BLaER1 (cell line): ENCODE measurements at regions not wholly inside any gene's neighbourhood (a gene's known extent, or its start where the extent isn't known, plus 50 kb on each side); places are given as distances from the start of the nearest gene placed in this dataset.
"Not testable (repeated sequence)": the region's sequence is repeated elsewhere in the genome, so short reads cannot be mapped to it uniquely, and the experiment has no call there.

Source experiments
- H3K27ac ChIP-seq: shearing (Covaris generic); formaldehyde crosslinking; 2 replicates; pipeline ENCODE4 v1.8.1; 2022
- H3K27me3 ChIP-seq: shearing (Covaris generic); formaldehyde crosslinking; 2 replicates; pipeline ENCODE4 v1.8.1; 2022
- H3K36me3 ChIP-seq: shearing (Covaris generic); formaldehyde crosslinking; 2 replicates; pipeline ENCODE4 v1.8.1; 2022
- H3K4me1 ChIP-seq: shearing (Covaris generic); formaldehyde crosslinking; 2 replicates; pipeline ENCODE4 v1.8.1; 2022
- H3K4me2 ChIP-seq: shearing (Covaris generic); formaldehyde crosslinking; 2 replicates; pipeline ENCODE4 v1.8.1; 2022
- H3K4me3 ChIP-seq: shearing (Covaris generic); formaldehyde crosslinking; 2 replicates; pipeline ENCODE4 v1.8.1; 2022
- H3K9ac ChIP-seq: shearing (Covaris generic); formaldehyde crosslinking; 2 replicates; pipeline ENCODE4 v1.8.1; 2022
- H3K9me3 ChIP-seq: shearing (Covaris generic); formaldehyde crosslinking; 2 replicates; pipeline ENCODE4 v1.8.1; 2022
- H4K20me1 ChIP-seq: shearing (Covaris generic); formaldehyde crosslinking; 2 replicates; pipeline ENCODE4 v1.8.1; 2022
- Cebpa-rat ChIP-seq: shearing (Covaris generic); IDR thresholded peaks from 2 replicates; pipeline ENCODE4 v1.8.1; 2022

- no peaks in the 10 kb centered on the region for H3K36me3 ChIP-seq
- no peaks in the 10 kb centered on the region for H4K20me1 ChIP-seq
- H3K4me3 ChIP-seq, result no peak overlapping the region
- no peak for TF ChIP-seq Cebpa-rat
- no peak overlapping the region for H3K9ac ChIP-seq
- H3K4me1 ChIP-seq, result no peaks in the 10 kb centered on the region
- no peaks in the 10 kb centered on the region for H3K27me3 ChIP-seq
- H3K9me3 ChIP-seq, result peaks cover 21% of the 10 kb centered on the region
- H3K27ac ChIP-seq, result no peak overlapping the region
- H3K4me2 ChIP-seq, result no peak overlapping the region
Observed at GRCh38 chr21:9763807-9764206, 757.6 kb upstream of the TPTE start.

GRCh38 chr21:9764294-9764693, 757.1 kb upstream of the TPTE start:
- not testable (repeated sequence) for H4K20me1 ChIP-seq, H3K4me3 ChIP-seq, H3K4me2 ChIP-seq, H3K4me1 ChIP-seq, H3K9ac ChIP-seq, H3K36me3 ChIP-seq, H3K27ac ChIP-seq, H3K27me3 ChIP-seq
- peaks cover 22% of the 10 kb centered on the region for H3K9me3 ChIP-seq

GRCh38 chr21:9765538-9765937, 755.8 kb upstream of the TPTE start:
- H3K9ac ChIP-seq, H3K27ac ChIP-seq, H3K4me2 ChIP-seq, H3K36me3 ChIP-seq, H4K20me1 ChIP-seq, H3K27me3 ChIP-seq, H3K4me3 ChIP-seq, H3K4me1 ChIP-seq: not testable (repeated sequence)
- peaks cover 22% of the 10 kb centered on the region for H3K9me3 ChIP-seq

GRCh38 chr21:9766890-9767591, 754.3 kb upstream of the TPTE start:
- H3K4me2 ChIP-seq, H3K36me3 ChIP-seq, H3K27ac ChIP-seq, H3K4me3 ChIP-seq, H3K4me1 ChIP-seq, H4K20me1 ChIP-seq, H3K9ac ChIP-seq, H3K27me3 ChIP-seq: not testable (repeated sequence)
- peaks cover 24% of the 10 kb centered on the region for H3K9me3 ChIP-seq

GRCh38 chr21:9767592-9768375, 753.6 kb upstream of the TPTE start:
- Histone ChIP-seq H3K27ac (no peak overlapping the region), H3K9ac (no peak overlapping the region), H3K4me2 (no peak overlapping the region), H3K4me3 (no peak overlapping the region), H3K4me1 (no peaks in the 10 kb centered on the region), H3K27me3 (no peaks in the 10 kb centered on the region), H3K9me3 (peaks cover 26% of the 10 kb centered on the region), H4K20me1 (no peaks in the 10 kb centered on the region), H3K36me3 (no peaks in the 10 kb centered on the region)
- no peak for TF ChIP-seq Cebpa-rat

- H3K36me3 ChIP-seq, H3K27ac ChIP-seq, H3K4me1 ChIP-seq, H3K4me2 ChIP-seq, H4K20me1 ChIP-seq, H3K27me3 ChIP-seq, H3K9ac ChIP-seq, H3K4me3 ChIP-seq: not testable (repeated sequence)
- H3K9me3 ChIP-seq, result peaks cover 26% of the 10 kb centered on the region
Observed at GRCh38 chr21:9768376-9769130, 752.8 kb upstream of the TPTE start.

- H3K27me3 ChIP-seq, H3K4me2 ChIP-seq, H3K36me3 ChIP-seq, H3K9ac ChIP-seq, H3K4me1 ChIP-seq, H3K4me3 ChIP-seq, H3K27ac ChIP-seq, H4K20me1 ChIP-seq: not testable (repeated sequence)
- H3K9me3 ChIP-seq, result peaks cover 26% of the 10 kb centered on the region
Observed at GRCh38 chr21:9769131-9769498, 752.3 kb upstream of the TPTE start.

- not testable (repeated sequence) for H4K20me1 ChIP-seq, H3K36me3 ChIP-seq, H3K4me2 ChIP-seq, H3K27me3 ChIP-seq, H3K4me1 ChIP-seq, H3K4me3 ChIP-seq, H3K27ac ChIP-seq, H3K9ac ChIP-seq
- H3K9me3 ChIP-seq, result peaks cover 26% of the 10 kb centered on the region
Observed at GRCh38 chr21:9769718-9770690, 751.4 kb upstream of the TPTE start.

GRCh38 chr21:9771466-9772347, 749.7 kb upstream of the TPTE start:
- not testable (repeated sequence) for H3K4me2 ChIP-seq, H3K27me3 ChIP-seq, H4K20me1 ChIP-seq, H3K9ac ChIP-seq, H3K36me3 ChIP-seq, H3K27ac ChIP-seq, H3K4me3 ChIP-seq, H3K4me1 ChIP-seq
- H3K9me3 ChIP-seq, result peaks cover 26% of the 10 kb centered on the region
